GM19351 (cell line): ENCODE measurements at regions not wholly inside any gene's neighbourhood (a gene's known extent, or its start where the extent isn't known, plus 50 kb on each side); places are given as distances from the start of the nearest gene placed in this dataset.
A peak's percentile ranks its signal among the peaks of the same experiment; 100 is the strongest.
"Not testable (repeated sequence)": the region's sequence is repeated elsewhere in the genome, so short reads cannot be mapped to it uniquely, and the experiment has no call there.

ENCODE experiments used
- ATAC-seq: cut with Tn5 transposase; IDR thresholded peaks from one replicate; pipeline ENCODE4 v1.9.1; 2021; ENCODE audit warnings: mild to moderate bottlenecking, moderate library complexity; ENCODE audit not compliant: unreplicated experiment

- ATAC-seq = peak; percentile 77
These were observed 96.2 kb upstream of the KLHL13 start for GRCh38 chrX:118212817-118213183.

- no peak for ATAC-seq
These were observed 98.7 kb upstream of the KLHL13 start for GRCh38 chrX:118215346-118215745.

- no peak for ATAC-seq
These were observed 99.5 kb upstream of the KLHL13 start for GRCh38 chrX:118216087-118216486.

- ATAC-seq = no peak
These were observed 99.9 kb upstream of the KLHL13 start for GRCh38 chrX:118216509-118216908.

- no peak for ATAC-seq
These were observed 101.5 kb upstream of the KLHL13 start for GRCh38 chrX:118218079-118218478.

GRCh38 chrX:118218940-118219339 lies 102.3 kb upstream of the KLHL13 start:
- no peak for ATAC-seq

- ATAC-seq = no peak
These were observed 103.3 kb upstream of the KLHL13 start for GRCh38 chrX:118219866-118220265.

GRCh38 chrX:118220509-118220908 lies 103.9 kb upstream of the KLHL13 start:
- no peak for ATAC-seq

GRCh38 chrX:118221270-118221669 lies 104.7 kb upstream of the KLHL13 start:
- no peak for ATAC-seq

- ATAC-seq = no peak
These were observed 105.1 kb upstream of the KLHL13 start for GRCh38 chrX:118221733-118222132.

- ATAC-seq = no peak
These were observed 105.8 kb upstream of the KLHL13 start for GRCh38 chrX:118222421-118222820.

- ATAC-seq = peak; percentile 83
These were observed 109.3 kb upstream of the KLHL13 start for GRCh38 chrX:118225711-118226428.

GRCh38 chrX:118228041-118228440 lies 111.4 kb upstream of the KLHL13 start:
- no peak for ATAC-seq

- no peak for ATAC-seq
These were observed 111.8 kb upstream of the KLHL13 start for GRCh38 chrX:118228456-118228855.

- no peak for ATAC-seq
These were observed 114.4 kb upstream of the WDR44 start for GRCh38 chrX:118231464-118231863.

GRCh38 chrX:118239178-118239870 lies 106.6 kb upstream of the WDR44 start:
- no peak for ATAC-seq

GRCh38 chrX:118239913-118240698 lies 105.8 kb upstream of the WDR44 start:
- ATAC-seq = no peak

GRCh38 chrX:118246961-118247360 lies 98.9 kb upstream of the WDR44 start:
- ATAC-seq = not testable (repeated sequence)

GRCh38 chrX:118249146-118249545 lies 96.8 kb upstream of the WDR44 start:
- ATAC-seq = no peak

- no peak for ATAC-seq
These were observed 95.5 kb upstream of the WDR44 start for GRCh38 chrX:118250445-118250844.

- ATAC-seq = no peak
These were observed 94.6 kb upstream of the WDR44 start for GRCh38 chrX:118251271-118251670.

GRCh38 chrX:118252967-118253366 lies 92.9 kb upstream of the WDR44 start:
- ATAC-seq = no peak
